ENCODE measurements at regions not wholly inside any gene's neighbourhood (a gene's known extent, or its start where the extent isn't known, plus 50 kb on each side); places are given as distances from the start of the nearest gene placed in this dataset.

DNA sequence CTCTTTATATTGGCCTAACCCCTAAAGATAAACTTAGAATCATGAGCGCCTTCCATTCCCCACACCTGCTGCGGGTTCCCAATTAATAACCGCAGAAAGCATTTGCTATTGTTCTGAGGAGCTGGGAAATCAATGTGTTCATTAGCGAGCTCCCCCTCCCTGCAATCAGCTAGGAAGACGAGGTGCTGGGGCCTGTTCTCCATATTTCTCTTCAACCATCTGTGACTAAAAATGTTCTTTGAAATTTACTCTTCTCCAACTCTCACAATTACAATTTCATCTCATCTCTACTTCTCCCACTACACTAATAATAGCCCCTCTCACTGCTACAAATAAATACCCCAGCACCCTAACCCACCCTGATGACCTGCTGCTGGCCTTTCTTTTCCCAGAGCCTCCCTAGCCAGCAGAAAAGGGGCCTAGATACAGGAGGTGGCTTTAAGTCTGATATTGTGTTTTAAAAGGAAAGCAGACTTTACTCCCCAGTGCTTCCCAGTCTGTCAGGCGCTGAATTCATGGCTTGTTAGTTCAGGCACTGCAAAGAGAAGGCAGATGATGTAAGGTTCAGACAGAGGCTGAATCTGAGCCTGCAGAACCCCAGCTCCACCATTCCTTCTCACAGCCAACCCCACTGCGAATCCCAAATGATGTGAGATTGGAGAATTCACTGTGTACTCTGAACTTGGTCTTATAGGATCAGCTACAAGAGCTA is 477.5 kb upstream of the DAB1 start:
- Histone ChIP-seq H3K9ac (ENCODE audit: low read length) (no peak overlapping the region), H4K20me1 (ENCODE audit: low read depth, low read length) (no peaks in the 10 kb centered on the region), H3K9me3 (ENCODE audit: insufficient read depth, low read length) (no peaks in the 10 kb centered on the region), H3F3A (ENCODE audit: insufficient read depth) (no peaks in the 10 kb centered on the region), H3K79me2 (ENCODE audit: insufficient read depth, low read length) (no peaks in the 10 kb centered on the region), H2AFZ (ENCODE audit: low read depth, low read length, severe bottlenecking) (no peak overlapping the region), H3K27me3 (ENCODE audit: low read length) (no peaks in the 10 kb centered on the region), H3K4me3 (ENCODE audit: insufficient read depth, low read length, poor library complexity, severe bottlenecking) (no peak overlapping the region), H3K36me3 (ENCODE audit: low read length) (no peaks in the 10 kb centered on the region), H3K27ac (ENCODE audit: low read depth, low read length) (no peak overlapping the region), H3K4me2 (ENCODE audit: low read depth, low read length, poor library complexity, severe bottlenecking) (no peak overlapping the region), H3K9me2 (replicated peaks; ENCODE audit: insufficient read depth, low read length) (no peaks in the 10 kb centered on the region)
- TF ChIP-seq, protein P1, sequence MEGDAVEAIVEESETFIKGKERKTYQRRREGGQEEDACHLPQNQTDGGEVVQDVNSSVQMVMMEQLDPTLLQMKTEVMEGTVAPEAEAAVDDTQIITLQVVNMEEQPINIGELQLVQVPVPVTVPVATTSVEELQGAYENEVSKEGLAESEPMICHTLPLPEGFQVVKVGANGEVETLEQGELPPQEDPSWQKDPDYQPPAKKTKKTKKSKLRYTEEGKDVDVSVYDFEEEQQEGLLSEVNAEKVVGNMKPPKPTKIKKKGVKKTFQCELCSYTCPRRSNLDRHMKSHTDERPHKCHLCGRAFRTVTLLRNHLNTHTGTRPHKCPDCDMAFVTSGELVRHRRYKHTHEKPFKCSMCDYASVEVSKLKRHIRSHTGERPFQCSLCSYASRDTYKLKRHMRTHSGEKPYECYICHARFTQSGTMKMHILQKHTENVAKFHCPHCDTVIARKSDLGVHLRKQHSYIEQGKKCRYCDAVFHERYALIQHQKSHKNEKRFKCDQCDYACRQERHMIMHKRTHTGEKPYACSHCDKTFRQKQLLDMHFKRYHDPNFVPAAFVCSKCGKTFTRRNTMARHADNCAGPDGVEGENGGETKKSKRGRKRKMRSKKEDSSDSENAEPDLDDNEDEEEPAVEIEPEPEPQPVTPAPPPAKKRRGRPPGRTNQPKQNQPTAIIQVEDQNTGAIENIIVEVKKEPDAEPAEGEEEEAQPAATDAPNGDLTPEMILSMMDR (IDR thresholded peaks at IDR 0.05; ENCODE audit: insufficient read depth, low read length, poor library complexity, severe bottlenecking) = no peak
- no peak for TF ChIP-seq EZH2phosphoT487 (conservative IDR thresholded peaks at IDR 0.05; ENCODE audit: low read length)

DNA sequence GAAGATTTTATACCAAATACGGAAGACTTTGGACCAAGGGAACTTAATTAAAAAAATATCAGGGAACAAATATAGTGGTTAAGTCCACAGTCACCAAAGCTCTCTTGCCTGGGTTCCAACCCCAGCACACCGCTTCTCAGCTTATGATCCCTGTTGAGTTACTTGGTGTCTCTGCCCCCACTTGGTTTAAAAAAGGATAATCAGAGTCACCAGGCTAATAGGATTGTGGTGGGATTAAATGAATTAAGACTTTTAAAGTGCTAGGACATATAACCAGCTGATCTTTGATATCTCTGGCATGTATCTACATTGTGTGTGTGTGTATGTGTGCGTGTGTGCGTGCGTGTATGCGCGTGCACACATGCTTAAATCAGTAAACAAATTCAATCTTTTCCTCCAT is 474.7 kb upstream of the DAB1 start:
- no peaks in the 10 kb centered on the region for H3K27me3 ChIP-seq (ENCODE audit: low read length)
- H3K9me3 ChIP-seq (ENCODE audit: insufficient read depth, low read length) = no peaks in the 10 kb centered on the region
- H2AFZ ChIP-seq (ENCODE audit: low read depth, low read length, severe bottlenecking) = no peak overlapping the region
- TF ChIP-seq, protein P1 (IDR thresholded peaks at IDR 0.05; ENCODE audit: insufficient read depth, low read length, poor library complexity, severe bottlenecking) = no peak
- no peak for TF ChIP-seq EZH2phosphoT487 (conservative IDR thresholded peaks at IDR 0.05; ENCODE audit: low read length)
- no peaks in the 10 kb centered on the region for H4K20me1 ChIP-seq (ENCODE audit: low read depth, low read length)
- no peaks in the 10 kb centered on the region for H3K36me3 ChIP-seq (ENCODE audit: low read length)
- H3K9me2 ChIP-seq (replicated peaks; ENCODE audit: insufficient read depth, low read length) = no peaks in the 10 kb centered on the region
- H3K79me2 ChIP-seq (ENCODE audit: insufficient read depth, low read length) = no peaks in the 10 kb centered on the region
- H3K4me3 ChIP-seq (ENCODE audit: insufficient read depth, low read length, poor library complexity, severe bottlenecking) = no peak overlapping the region
- H3K4me2 ChIP-seq (ENCODE audit: low read depth, low read length, poor library complexity, severe bottlenecking) = no peak overlapping the region
- no peak overlapping the region for H3K27ac ChIP-seq (ENCODE audit: low read depth, low read length)
- H3F3A ChIP-seq (ENCODE audit: insufficient read depth) = no peaks in the 10 kb centered on the region
- H3K9ac ChIP-seq (ENCODE audit: low read length) = no peak overlapping the region

DNA sequence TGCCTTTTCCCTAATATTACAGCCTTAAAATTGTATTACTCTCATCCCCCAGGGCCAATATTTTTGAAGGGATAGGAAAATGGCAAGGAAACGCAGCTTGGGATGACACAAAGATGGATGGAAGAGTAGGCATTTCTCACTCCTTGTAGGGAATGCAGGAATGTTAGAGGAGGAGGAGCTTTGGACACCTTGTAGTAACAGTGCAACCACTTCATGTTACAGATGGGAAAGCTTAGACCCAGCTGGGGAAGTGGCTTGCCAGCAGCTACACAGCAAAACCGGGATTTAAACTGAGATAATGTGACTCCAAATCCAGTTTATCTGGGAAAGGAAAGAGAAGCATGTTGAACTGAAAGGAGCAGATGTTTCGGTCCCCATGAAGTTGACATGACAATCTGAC is 473.7 kb upstream of the DAB1 start:
- Histone ChIP-seq H3K9me2 (replicated peaks; ENCODE audit: insufficient read depth, low read length) (no peaks in the 10 kb centered on the region), H3K4me3 (ENCODE audit: insufficient read depth, low read length, poor library complexity, severe bottlenecking) (no peak overlapping the region), H3K27ac (ENCODE audit: low read depth, low read length) (no peak overlapping the region), H3K9me3 (ENCODE audit: insufficient read depth, low read length) (no peaks in the 10 kb centered on the region), H2AFZ (ENCODE audit: low read depth, low read length, severe bottlenecking) (no peak overlapping the region), H3K9ac (ENCODE audit: low read length) (no peak overlapping the region), H3K36me3 (ENCODE audit: low read length) (no peaks in the 10 kb centered on the region), H3K79me2 (ENCODE audit: insufficient read depth, low read length) (no peaks in the 10 kb centered on the region), H4K20me1 (ENCODE audit: low read depth, low read length) (no peaks in the 10 kb centered on the region), H3K27me3 (ENCODE audit: low read length) (no peaks in the 10 kb centered on the region), H3F3A (ENCODE audit: insufficient read depth) (no peaks in the 10 kb centered on the region), H3K4me2 (ENCODE audit: low read depth, low read length, poor library complexity, severe bottlenecking) (no peak overlapping the region)
- TF ChIP-seq EZH2phosphoT487 (conservative IDR thresholded peaks at IDR 0.05; ENCODE audit: low read length) = no peak
- TF ChIP-seq, protein P1 (IDR thresholded peaks at IDR 0.05; ENCODE audit: insufficient read depth, low read length, poor library complexity, severe bottlenecking) = no peak
